ENCODE measurements at regions not wholly inside any gene's neighbourhood (a gene's known extent, or its start where the extent isn't known, plus 50 kb on each side); places are given as distances from the start of the nearest gene placed in this dataset.
"Not testable (repeated sequence)": the region's sequence is repeated elsewhere in the genome, so short reads cannot be mapped to it uniquely, and the experiment has no call there.

DNA sequence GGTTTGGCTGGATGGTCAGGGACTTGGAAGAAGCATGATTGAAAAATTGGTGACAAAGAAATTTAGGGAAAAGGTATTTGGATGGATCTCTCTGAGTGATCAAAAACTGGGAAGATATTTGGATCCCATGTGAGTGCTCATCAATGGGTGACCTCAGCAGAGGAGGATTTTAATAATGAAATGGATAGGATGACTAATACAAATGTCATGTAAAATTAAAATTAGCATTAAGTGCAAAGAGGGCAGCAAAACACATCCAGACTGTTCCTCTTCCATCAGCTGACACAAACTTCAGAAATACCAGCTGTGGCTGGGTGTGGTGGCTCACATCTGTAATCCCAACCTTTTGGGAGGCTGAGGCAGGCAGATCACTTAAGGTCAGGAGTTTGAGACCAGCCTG is 151.7 kb downstream of the THBS2 start:
- Histone ChIP-seq H3K27me3 (ENCODE audit: insufficient read depth, low read length, poor library complexity) (no peaks in the 10 kb centered on the region), H4K20me1 (ENCODE audit: insufficient read depth, low read length) (no peaks in the 10 kb centered on the region), H3K4me2 (ENCODE audit: insufficient read depth, low read length) (no peak overlapping the region), H3K4me1 (ENCODE audit: insufficient read depth, low read length) (no peaks in the 10 kb centered on the region), H3K79me2 (ENCODE audit: insufficient read depth, low read length) (no peaks in the 10 kb centered on the region), H3K4me3 (ENCODE audit: low read depth in 1 of 2, low read length in 2 of 2) (no peak overlapping the region), H2AFZ (ENCODE audit: low read depth, low read length) (no peak overlapping the region), H3K9me3 (ENCODE audit: insufficient read depth, low read length, severe bottlenecking) (no peaks in the 10 kb centered on the region), H3K27ac (ENCODE audit: low read length) (no peak overlapping the region), H3K36me3 (ENCODE audit: insufficient read depth, low read length) (no peaks in the 10 kb centered on the region), H3K9ac (ENCODE audit: low read depth, low read length) (no peak overlapping the region)
- DNase-seq (no peak), ATAC-seq (ENCODE audit: insufficient read depth, low read depth) (no peak)
- TF ChIP-seq, protein P1, sequence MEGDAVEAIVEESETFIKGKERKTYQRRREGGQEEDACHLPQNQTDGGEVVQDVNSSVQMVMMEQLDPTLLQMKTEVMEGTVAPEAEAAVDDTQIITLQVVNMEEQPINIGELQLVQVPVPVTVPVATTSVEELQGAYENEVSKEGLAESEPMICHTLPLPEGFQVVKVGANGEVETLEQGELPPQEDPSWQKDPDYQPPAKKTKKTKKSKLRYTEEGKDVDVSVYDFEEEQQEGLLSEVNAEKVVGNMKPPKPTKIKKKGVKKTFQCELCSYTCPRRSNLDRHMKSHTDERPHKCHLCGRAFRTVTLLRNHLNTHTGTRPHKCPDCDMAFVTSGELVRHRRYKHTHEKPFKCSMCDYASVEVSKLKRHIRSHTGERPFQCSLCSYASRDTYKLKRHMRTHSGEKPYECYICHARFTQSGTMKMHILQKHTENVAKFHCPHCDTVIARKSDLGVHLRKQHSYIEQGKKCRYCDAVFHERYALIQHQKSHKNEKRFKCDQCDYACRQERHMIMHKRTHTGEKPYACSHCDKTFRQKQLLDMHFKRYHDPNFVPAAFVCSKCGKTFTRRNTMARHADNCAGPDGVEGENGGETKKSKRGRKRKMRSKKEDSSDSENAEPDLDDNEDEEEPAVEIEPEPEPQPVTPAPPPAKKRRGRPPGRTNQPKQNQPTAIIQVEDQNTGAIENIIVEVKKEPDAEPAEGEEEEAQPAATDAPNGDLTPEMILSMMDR (IDR thresholded peaks at IDR 0.05; ENCODE audit: borderline replicate concordance, extremely low read depth, low read length, poor library complexity, severe bottlenecking), result no peak

GRCh38 chr6:169101036-169101805 is 152.4 kb downstream of the THBS2 start:
- H3K27ac ChIP-seq (ENCODE audit: low read length), result no peak overlapping the region
- no peaks in the 10 kb centered on the region for H4K20me1 ChIP-seq (ENCODE audit: insufficient read depth, low read length)
- H3K27me3 ChIP-seq (ENCODE audit: insufficient read depth, low read length, poor library complexity), result no peaks in the 10 kb centered on the region
- DNase-seq, result no peak
- no peaks in the 10 kb centered on the region for H3K9me3 ChIP-seq (ENCODE audit: insufficient read depth, low read length, severe bottlenecking)
- no peaks in the 10 kb centered on the region for H3K4me1 ChIP-seq (ENCODE audit: insufficient read depth, low read length)
- H3K4me2 ChIP-seq (ENCODE audit: insufficient read depth, low read length), result no peak overlapping the region
- no peak overlapping the region for H3K4me3 ChIP-seq (ENCODE audit: low read depth in 1 of 2, low read length in 2 of 2)
- TF ChIP-seq EZH2 (IDR thresholded peaks at IDR 0.05; ENCODE audit: borderline replicate concordance, low read depth, low read length, severe bottlenecking), result no peak
- TF ChIP-seq, protein P1 (IDR thresholded peaks at IDR 0.05; ENCODE audit: borderline replicate concordance, extremely low read depth, low read length, poor library complexity, severe bottlenecking), result no peak
- no peaks in the 10 kb centered on the region for H3K79me2 ChIP-seq (ENCODE audit: insufficient read depth, low read length)
- no peak for ATAC-seq (ENCODE audit: insufficient read depth, low read depth)
- H3K36me3 ChIP-seq (ENCODE audit: insufficient read depth, low read length), result no peaks in the 10 kb centered on the region
- H3K9ac ChIP-seq (ENCODE audit: low read depth, low read length), result no peak overlapping the region
- H2AFZ ChIP-seq (ENCODE audit: low read depth, low read length), result no peak overlapping the region

DNA sequence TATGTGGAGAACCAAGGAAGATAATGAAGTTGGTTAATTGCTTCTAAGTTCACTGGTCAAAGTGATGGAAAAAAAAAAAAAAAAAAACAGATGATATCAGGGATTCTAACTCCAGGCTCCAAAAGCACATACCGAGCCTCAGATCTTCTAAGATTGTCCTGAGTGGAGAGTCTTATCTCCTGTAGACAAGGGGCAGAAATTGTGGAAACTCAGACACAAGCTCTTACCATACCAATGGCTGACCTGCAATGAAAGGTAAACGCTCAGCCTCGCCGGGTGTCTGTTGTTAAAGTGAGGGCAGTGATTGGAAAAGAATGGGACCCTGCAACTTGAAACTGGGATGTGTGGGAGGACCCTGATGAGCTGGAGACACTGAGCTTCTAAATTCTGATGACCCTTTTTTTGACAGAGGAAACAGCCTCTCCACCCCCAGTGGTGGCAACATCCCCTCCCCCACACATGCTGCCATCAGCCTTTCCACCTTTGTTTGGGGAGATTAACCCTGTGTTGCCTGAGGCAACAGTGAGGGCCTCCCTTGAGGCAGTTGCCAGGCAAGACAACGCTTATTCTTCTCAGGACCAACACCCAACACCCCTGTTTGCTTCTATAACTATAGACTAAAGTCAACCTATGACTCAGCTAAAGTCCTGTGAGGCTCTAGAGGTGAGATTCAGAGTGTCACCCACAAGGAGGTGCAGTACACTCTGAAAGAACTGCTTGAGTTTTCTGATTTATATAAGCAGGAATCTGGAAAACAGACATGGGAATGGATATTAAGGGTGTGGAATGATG is 154.0 kb downstream of the THBS2 start:
- no peaks in the 10 kb centered on the region for H3K36me3 ChIP-seq (ENCODE audit: insufficient read depth, low read length)
- no peaks in the 10 kb centered on the region for H3K27me3 ChIP-seq (ENCODE audit: insufficient read depth, low read length, poor library complexity)
- ATAC-seq (ENCODE audit: insufficient read depth, low read depth), result no peak
- no peak overlapping the region for H3K27ac ChIP-seq (ENCODE audit: low read length)
- no peak overlapping the region for H2AFZ ChIP-seq (ENCODE audit: low read depth, low read length)
- H3K9me3 ChIP-seq (ENCODE audit: insufficient read depth, low read length, severe bottlenecking), result no peaks in the 10 kb centered on the region
- H3K4me1 ChIP-seq (ENCODE audit: insufficient read depth, low read length), result no peaks in the 10 kb centered on the region
- no peaks in the 10 kb centered on the region for H3K79me2 ChIP-seq (ENCODE audit: insufficient read depth, low read length)
- H3K9ac ChIP-seq (ENCODE audit: low read depth, low read length), result no peak overlapping the region
- DNase-seq, result no peak
- no peak overlapping the region for H3K4me2 ChIP-seq (ENCODE audit: insufficient read depth, low read length)
- no peak overlapping the region for H3K4me3 ChIP-seq (ENCODE audit: low read depth in 1 of 2, low read length in 2 of 2)
- no peak for TF ChIP-seq EZH2 (IDR thresholded peaks at IDR 0.05; ENCODE audit: borderline replicate concordance, low read depth, low read length, severe bottlenecking)
- TF ChIP-seq, protein P1 (IDR thresholded peaks at IDR 0.05; ENCODE audit: borderline replicate concordance, extremely low read depth, low read length, poor library complexity, severe bottlenecking), result no peak
- no peaks in the 10 kb centered on the region for H4K20me1 ChIP-seq (ENCODE audit: insufficient read depth, low read length)

- H3K4me1 ChIP-seq (ENCODE audit: insufficient read depth, low read length); H3K4me3 ChIP-seq (ENCODE audit: low read depth in 1 of 2, low read length in 2 of 2); H3K9me3 ChIP-seq (ENCODE audit: insufficient read depth, low read length, severe bottlenecking); H3K4me2 ChIP-seq (ENCODE audit: insufficient read depth, low read length); H2AFZ ChIP-seq (ENCODE audit: low read depth, low read length); H3K9ac ChIP-seq (ENCODE audit: low read depth, low read length); H4K20me1 ChIP-seq (ENCODE audit: insufficient read depth, low read length); H3K27me3 ChIP-seq (ENCODE audit: insufficient read depth, low read length, poor library complexity); H3K36me3 ChIP-seq (ENCODE audit: insufficient read depth, low read length); H3K79me2 ChIP-seq (ENCODE audit: insufficient read depth, low read length); DNase-seq; H3K27ac ChIP-seq (ENCODE audit: low read length); ATAC-seq (ENCODE audit: insufficient read depth, low read depth): not testable (repeated sequence)
Measured at GRCh38 chr6:169098651-169099050, 155.0 kb downstream of the THBS2 start.
